Activated naive CD4-positive, alpha-beta T cell treated with anti-CD3 and anti-CD28 coated beads, Interleukin-2, amount 50 U/mL, for 16 hours (primary cell): ENCODE measurements at regions not wholly inside any gene's neighbourhood (a gene's known extent, or its start where the extent isn't known, plus 50 kb on each side); places are given as distances from the start of the nearest gene placed in this dataset.

Experiments used
- DNase-seq: peaks from one replicate; pipeline ENCODE4 v3.0.0-alpha.2; 2020

- no peak for DNase-seq
Observed at GRCh38 chr5:164748861-164749260, 1243.4 kb downstream of the MAT2B start.

DNA sequence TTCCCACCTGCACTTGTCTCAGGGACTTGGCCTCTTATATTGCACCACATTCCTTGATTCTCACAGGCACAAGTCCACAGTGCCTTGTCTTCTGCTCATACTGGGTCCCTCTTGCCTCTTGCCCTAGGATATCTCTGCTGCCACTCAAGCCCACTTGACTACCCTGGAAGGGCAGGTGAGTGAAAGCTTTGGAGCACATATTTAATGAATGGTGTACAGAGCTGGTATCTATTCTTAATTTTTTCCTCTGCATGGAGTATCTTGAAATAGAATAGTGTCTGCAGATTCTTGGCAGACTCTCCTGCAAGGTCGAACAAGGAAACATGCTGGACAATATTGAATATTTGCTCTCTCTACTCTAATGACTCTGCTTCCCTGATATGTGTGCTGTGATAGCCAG lies 1248.0 kb downstream of the MAT2B start:
- no peak for DNase-seq

DNA sequence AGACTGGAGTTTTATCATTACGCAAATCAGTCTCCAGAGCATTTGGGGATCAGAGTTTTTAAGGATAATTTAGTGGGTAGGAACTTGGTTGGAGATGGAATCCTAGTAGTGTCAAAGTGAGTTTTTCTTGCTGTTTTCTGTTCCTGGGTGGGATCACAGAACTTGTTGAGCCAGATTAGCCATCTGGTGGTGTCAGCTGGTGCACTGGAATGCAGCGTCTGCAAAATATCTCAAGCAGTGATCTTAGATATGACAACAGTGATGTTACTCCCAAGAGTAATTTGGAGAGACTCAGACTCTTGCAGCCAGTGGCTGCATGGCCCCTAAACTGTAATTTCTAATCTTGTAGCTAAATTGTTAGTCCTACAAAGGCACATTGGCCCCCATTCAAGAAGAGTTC lies 1257.8 kb downstream of the MAT2B start:
- DNase-seq = no peak

GRCh38 chr5:164772122-164772521 lies 1266.7 kb downstream of the MAT2B start:
- DNase-seq = no peak

GRCh38 chr5:164784230-164784629 lies 1278.8 kb downstream of the MAT2B start:
- DNase-seq = no peak

DNA sequence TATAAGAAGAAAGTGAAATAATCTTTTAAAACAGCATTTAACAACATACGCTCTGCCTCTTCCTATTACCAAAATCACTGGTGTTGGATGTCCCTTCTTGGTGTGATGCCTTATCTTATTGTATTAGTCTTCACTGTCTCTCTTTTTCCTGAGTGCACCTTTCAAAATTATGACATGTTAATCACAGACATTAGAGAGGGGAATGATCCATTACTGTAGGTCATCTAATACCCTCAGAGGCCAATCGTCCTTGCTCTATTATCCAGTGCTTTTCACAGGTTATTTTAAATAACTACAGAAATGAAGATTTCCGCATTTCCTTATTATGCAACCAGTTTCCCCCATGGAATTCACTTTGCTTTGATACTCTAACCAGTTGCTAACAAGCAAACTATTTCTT lies 1292.7 kb downstream of the MAT2B start:
- no peak for DNase-seq

DNA sequence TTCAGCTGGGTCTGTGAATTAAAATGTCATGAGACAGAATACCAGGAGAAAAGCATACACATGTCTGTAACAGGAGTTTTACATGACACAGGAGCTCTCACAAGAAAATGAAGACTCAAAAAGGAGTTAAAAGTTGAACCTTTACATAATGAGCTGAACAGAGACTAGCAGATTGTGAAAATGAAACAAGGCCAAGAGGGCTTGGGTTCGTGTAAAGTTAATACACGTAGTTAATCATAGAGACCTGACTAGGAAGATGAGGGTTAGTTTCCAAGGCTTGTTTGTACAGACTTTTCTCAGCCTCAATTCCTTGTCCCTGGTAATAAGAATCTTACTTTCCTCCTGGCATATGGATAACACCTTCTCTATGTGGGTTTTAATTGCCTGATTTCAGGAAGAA lies 1294.0 kb downstream of the MAT2B start:
- DNase-seq = no peak

GRCh38 chr5:164801910-164802309 lies 1296.5 kb downstream of the MAT2B start:
- no peak for DNase-seq

DNA sequence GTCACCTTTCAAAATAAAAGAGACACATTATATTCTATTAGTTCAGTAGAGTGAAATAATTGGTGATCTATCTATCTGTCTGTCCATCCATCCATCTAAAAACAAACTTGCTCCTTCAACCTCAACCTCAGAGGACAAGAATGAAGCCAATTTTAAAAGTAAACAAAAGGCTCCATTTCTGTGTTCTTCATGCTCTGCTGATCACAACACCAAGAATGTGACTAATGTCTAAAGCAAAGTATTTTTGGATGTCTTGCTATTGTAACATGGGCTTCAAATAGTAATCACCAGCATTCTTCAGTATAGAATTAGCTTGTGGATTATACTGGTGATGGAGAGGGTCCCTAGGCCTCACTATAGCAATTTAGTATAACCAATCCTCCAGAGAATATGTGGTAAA lies 1304.4 kb downstream of the MAT2B start:
- DNase-seq = no peak

GRCh38 chr5:164818445-164818844 lies 1313.0 kb downstream of the MAT2B start:
- DNase-seq = no peak

GRCh38 chr5:164824671-164825070 lies 1319.3 kb downstream of the MAT2B start:
- no peak for DNase-seq

DNA sequence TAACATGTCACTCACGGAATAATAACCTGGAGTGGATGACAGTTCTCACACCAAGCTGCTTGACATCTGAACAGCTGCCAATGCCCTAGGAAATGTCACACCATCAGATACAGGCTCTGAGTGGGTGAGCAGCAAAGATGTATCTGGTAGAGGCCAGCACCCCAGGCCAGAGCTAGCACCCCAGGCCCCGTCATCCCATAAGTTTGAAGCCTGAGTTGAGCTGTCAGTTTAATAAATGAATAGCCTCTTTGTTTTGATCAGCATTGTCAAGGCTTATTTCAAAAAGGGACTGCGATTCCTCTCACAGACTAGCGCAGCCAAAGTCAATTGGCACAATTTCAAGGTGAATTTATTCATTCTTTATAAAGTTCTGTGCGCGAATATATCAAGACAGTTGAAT lies 1327.1 kb downstream of the MAT2B start:
- DNase-seq = no peak

- DNase-seq = no peak
Observed at GRCh38 chr5:164844348-164844747, 1338.9 kb downstream of the MAT2B start.

DNA sequence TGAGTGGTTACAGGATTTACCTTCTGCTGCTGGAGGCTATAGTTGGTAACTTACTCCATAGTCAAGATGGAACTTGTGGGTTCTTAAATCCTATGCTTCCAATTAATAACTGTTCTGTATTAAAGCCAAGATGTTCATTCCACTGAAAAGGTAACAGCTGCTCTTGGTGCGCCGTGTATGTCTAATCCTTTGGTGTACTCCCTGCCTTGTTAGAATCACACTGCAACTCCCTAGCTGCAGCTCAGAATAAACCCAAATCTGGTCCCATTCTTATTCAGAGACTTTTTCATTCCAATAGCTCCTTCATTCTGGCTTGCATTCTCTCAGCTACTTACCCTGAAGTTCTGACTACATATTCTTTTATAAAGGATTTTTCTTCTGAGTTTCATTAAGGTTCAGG lies 1355.5 kb downstream of the MAT2B start:
- DNase-seq = no peak

DNA sequence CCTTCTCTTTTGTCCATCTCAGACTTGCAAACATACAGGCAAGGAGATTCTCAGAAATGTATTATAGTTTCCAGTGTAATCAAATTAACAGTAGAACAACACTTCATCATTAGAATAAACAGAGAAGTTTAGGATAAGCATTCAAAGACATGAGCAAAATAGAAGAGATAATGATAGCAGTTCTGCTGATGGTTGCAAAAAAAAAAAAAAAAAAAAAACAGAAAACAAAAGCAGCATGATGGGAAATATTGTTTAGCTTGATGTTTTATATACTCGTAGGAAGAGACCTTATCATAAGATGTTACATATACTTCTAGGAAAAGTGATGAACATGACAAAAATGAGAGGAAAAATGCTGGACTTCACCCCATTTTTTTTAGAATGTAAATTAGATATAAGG lies 1356.2 kb downstream of the MAT2B start:
- no peak for DNase-seq

DNA sequence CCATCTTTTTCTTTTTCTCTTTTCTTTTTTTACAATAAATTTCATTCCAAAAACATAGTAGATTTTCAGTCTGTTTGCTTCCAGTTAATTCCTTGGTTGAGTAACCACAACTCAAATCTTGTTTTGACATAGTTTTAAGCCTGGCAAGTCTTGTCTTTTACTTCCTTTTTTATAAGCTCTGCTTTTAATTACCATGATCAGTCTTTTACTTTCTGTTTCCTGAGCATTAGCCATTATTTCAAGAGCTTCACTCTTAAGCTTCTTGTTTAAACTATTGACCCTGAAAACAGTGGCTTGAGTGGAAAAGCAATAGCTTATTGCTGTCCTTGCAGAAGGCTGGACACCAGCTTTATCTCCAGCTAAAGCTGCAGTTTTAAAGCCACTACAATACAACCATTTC lies 1363.3 kb downstream of the MAT2B start:
- no peak for DNase-seq

DNA sequence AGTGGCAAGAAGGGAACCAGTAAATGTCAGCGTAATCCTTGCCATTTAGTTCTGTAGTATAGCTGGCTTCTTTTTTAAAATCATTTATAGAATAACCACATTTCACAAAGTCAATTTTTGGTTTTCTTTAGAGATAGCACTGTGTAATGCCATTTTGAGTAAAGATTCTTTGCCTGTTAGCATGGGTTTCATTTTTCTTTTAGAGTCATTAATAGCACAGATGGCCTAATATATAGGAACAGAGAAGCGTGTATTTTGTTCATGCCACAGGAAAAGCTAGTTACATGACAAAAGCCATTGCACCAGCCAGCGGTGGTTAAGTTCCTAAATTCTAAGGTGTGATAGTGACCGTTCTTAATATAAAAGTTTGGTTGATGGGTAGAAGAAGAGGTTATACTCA lies 1363.9 kb downstream of the MAT2B start:
- no peak for DNase-seq

- DNase-seq = no peak
Observed at GRCh38 chr5:164876793-164877192, 1371.4 kb downstream of the MAT2B start.

DNA sequence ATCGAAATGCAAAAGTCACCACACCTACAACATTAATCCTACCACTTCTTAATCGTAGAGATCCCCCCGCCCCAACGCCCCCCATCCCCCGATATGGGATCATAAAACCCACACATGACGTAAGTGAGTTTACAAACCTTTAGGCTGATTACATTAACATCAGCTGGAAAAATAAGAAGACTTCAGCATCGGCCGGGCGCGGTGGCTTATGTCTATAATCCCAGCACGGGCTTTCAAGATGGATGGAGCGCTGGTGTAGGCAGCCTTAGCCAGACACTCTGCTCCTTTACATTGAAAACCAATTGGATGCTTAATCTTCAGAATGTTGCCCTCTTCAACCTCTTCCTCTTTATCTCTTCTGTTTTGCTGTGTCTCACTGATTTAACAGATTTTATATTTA lies 1376.0 kb downstream of the MAT2B start:
- DNase-seq = no peak

GRCh38 chr5:164885179-164885578 lies 1379.8 kb downstream of the MAT2B start:
- no peak for DNase-seq

GRCh38 chr5:164893071-164893470 lies 1387.7 kb downstream of the MAT2B start:
- DNase-seq = no peak

GRCh38 chr5:164898705-164899104 lies 1393.3 kb downstream of the MAT2B start:
- DNase-seq = no peak

- no peak for DNase-seq
Observed at GRCh38 chr5:164909673-164910072, 1404.3 kb downstream of the MAT2B start.

- no peak for DNase-seq
Observed at GRCh38 chr5:164921722-164922121, 1416.3 kb downstream of the MAT2B start.

DNA sequence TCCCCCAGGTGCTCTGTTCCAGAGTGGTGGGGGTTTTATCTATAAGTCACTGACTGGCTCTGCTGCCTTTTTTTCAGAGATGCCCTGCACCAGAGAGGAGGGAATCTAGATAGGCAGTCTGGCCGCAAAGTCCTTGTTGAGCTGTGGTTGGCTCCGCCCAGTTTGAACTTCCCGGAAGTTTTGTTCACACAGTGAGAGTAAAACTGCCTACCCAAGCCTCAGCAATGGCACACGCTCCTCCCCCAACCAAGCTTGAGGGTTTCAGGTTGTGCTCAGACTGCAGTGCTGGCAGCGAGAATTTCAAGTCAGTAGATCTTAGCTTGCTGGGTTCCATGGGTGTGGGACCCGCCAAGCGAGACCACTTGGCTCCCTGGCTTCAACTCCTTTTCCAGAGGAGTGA lies 1428.6 kb downstream of the MAT2B start:
- DNase-seq = no peak

DNA sequence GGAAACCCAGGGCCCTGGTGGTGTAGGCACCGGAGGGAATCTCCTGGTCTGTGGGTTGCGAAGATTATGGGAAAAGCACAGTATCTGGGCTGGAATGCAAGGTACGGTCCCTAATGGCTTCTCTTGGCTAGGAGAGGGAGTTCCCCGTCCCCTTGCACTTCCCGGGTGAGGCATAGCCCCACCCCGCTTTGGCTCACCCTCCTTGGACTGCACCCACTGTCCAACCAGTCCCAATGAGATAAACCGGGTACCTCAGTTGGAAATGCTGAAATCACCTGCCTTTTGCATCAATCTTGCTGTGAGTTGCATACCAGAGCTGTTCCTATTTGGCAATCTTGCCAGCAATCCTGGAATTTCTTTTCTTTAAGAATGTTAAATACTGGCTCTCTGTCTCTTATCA lies 1429.1 kb downstream of the MAT2B start:
- DNase-seq = no peak
